Thyroid gland (tissue), 4 donors: ENCODE measurements at regions not wholly inside any gene's neighbourhood (a gene's known extent, or its start where the extent isn't known, plus 50 kb on each side); places are given as distances from the start of the nearest gene placed in this dataset.

Source experiments
- CTCF ChIP-seq, 6 experiments: fragments of 200-600 bp in 3 of 6; fragments of 450-650 bp in 3 of 6; sonication (generic) in 3 of 6; IDR thresholded peaks; one replicate each; pipeline ENCODE4 v1.5.1; 2016 to 2019; ENCODE audit warnings: antibody characterized with exemption in 6 of 6, mild to moderate bottlenecking in 2 of 6, inconsistent platforms in 1 of 6, moderate library complexity in 1 of 6
- POLR2A ChIP-seq, 2 donors: fragments of 450-650 bp; IDR thresholded peaks; one replicate each; pipeline ENCODE4 v1.6.1; 2017; ENCODE audit warnings: antibody characterized with exemption in 2 of 2, mild to moderate bottlenecking in 2 of 2, moderate library complexity in 1 of 2

GRCh38 chr3:78183906-78184599, 1144.2 kb downstream of the ROBO2 start:
- TF ChIP-seq CTCF (IDR thresholded peaks at IDR 0.05) (no peak), POLR2A (IDR thresholded peaks at IDR 0.05) (no peak)
